ENCODE measurements at regions not wholly inside any gene's neighbourhood (a gene's known extent, or its start where the extent isn't known, plus 50 kb on each side); places are given as distances from the start of the nearest gene placed in this dataset.

- TF ChIP-seq CTCF (IDR thresholded peaks at IDR 0.05) (no peak), POLR2A (IDR thresholded peaks at IDR 0.05) (no peak)
These were observed 138.8 kb upstream of the NR4A3 start for GRCh38 chr9:99682870-99683269.

Data from thyroid gland (tissue), 4 donors.